ENCODE measurements at regions not wholly inside any gene's neighbourhood (a gene's known extent, or its start where the extent isn't known, plus 50 kb on each side); places are given as distances from the start of the nearest gene placed in this dataset.

DNA sequence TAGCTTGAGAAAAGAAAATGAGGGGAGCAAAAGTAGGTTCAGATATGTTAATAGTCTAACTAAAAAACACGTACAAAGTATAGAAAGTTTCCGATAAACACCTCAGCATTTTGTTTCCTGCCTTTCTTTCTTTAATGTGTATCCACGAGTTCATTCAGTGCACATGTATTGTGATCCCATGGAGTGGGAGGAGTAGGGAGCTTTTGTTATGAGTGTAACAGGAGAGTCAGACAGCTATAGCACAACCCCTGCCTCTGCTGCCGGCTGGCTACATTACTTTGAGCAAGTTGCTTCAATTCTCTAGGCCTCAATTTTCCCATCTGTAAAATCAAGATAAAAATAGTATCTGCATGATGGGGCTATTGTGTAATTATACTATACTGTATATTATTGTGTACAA, 249.2 kb upstream of the FIGN start:
- DNase-seq (no peak), ATAC-seq (ENCODE audit: low read depth) (no peak)
- Histone ChIP-seq H3K56ac (ENCODE audit: extremely low read depth, insufficient read depth, low read length) (no peak overlapping the region), H3K79me1 (ENCODE audit: low read depth in 1 of 2, low read length in 2 of 2) (no peaks in the 10 kb centered on the region), H3K27me3 (ENCODE audit: control insufficient read depth, insufficient read depth, low read length) (no peaks in the 10 kb centered on the region), H4K91ac (ENCODE audit: insufficient read depth, low read depth, low read length) (no peak overlapping the region), H3K4me2 (ENCODE audit: low read depth, low read length) (no peak overlapping the region), H3K4me3 (ENCODE audit: insufficient read depth, low read depth, low read length) (no peak overlapping the region), H3K9me1 (ENCODE audit: insufficient read depth, low read length) (no peaks in the 10 kb centered on the region), H4K5ac (ENCODE audit: low read depth, low read length) (no peak overlapping the region), H3K9me3 (ENCODE audit: control insufficient read depth, insufficient read depth, low read length) (0 out of 2 replicates have a peak, but pooled peaks cover 2% of the 10 kb centered on the region), H4K20me1 (ENCODE audit: insufficient read depth, low read length) (no peaks in the 10 kb centered on the region), H3K18ac (ENCODE audit: low read depth, low read length) (no peak overlapping the region), H2AK9ac (replicated peaks; ENCODE audit: low read depth, low read length, poor library complexity) (no peak overlapping the region), H3K4me1 (ENCODE audit: control insufficient read depth, insufficient read depth, low read length) (no peaks in the 10 kb centered on the region), H2AFZ (replicated peaks; ENCODE audit: low read length, poor library complexity) (no peak overlapping the region), H3K23ac (ENCODE audit: low read depth, low read length) (no peak overlapping the region), H3K14ac (replicated peaks; ENCODE audit: low read depth, low read length) (no peak overlapping the region), H2BK20ac (ENCODE audit: low read depth, low read length) (no peak overlapping the region), H2BK120ac (ENCODE audit: low read depth, low read length) (no peak overlapping the region), H3K4ac (ENCODE audit: low read depth, low read length) (no peak overlapping the region), H3K27ac (ENCODE audit: insufficient read depth, low read length) (no peak overlapping the region), H2BK15ac (ENCODE audit: low read depth, low read length) (no peak overlapping the region), H2AK5ac (ENCODE audit: low read depth, low read length) (no peak overlapping the region), H2BK5ac (ENCODE audit: low read depth, low read length, poor library complexity, severe bottlenecking) (no peak overlapping the region), H4K8ac (ENCODE audit: low read depth in 2 of 2, low read length in 2 of 2) (no peak overlapping the region), H3K36me3 (ENCODE audit: control insufficient read depth, insufficient read depth, low read length) (no peaks in the 10 kb centered on the region), H3K9ac (ENCODE audit: low read depth, low read length) (no peak overlapping the region)
- TF ChIP-seq POLR2A (IDR thresholded peaks at IDR 0.05; ENCODE audit: low read depth, low read length) (no peak), MAFK (IDR thresholded peaks at IDR 0.05; ENCODE audit: low read depth, low read length) (no peak), NFE2L2 (IDR thresholded peaks at IDR 0.05; ENCODE audit: low read depth, low read length) (no peak), USF2 (IDR thresholded peaks at IDR 0.05; ENCODE audit: low read depth, low read length) (no peak), CEBPB (IDR thresholded peaks at IDR 0.05; ENCODE audit: low read depth, low read length) (no peak), RAD21 (IDR thresholded peaks at IDR 0.05; ENCODE audit: low read length) (no peak), CHD1 (IDR thresholded peaks at IDR 0.05; ENCODE audit: low read depth, low read length) (no peak), MAZ (IDR thresholded peaks at IDR 0.05; ENCODE audit: borderline replicate concordance, low read depth, low read length) (no peak), RCOR1 (IDR thresholded peaks at IDR 0.05; ENCODE audit: insufficient replicate concordance, low read length) (no peak), BHLHE40 (IDR thresholded peaks at IDR 0.05; ENCODE audit: low read depth, low read length) (no peak), MXI1 (IDR thresholded peaks at IDR 0.05; ENCODE audit: borderline replicate concordance, low read depth, low read length) (no peak), RFX5 (IDR thresholded peaks at IDR 0.05; ENCODE audit: low read depth, low read length) (no peak), FOS (IDR thresholded peaks at IDR 0.05; ENCODE audit: low read depth, low read length) (no peak), SMC3 (IDR thresholded peaks at IDR 0.05; ENCODE audit: low read depth, low read length) (no peak)
- TF ChIP-seq, protein P1, sequence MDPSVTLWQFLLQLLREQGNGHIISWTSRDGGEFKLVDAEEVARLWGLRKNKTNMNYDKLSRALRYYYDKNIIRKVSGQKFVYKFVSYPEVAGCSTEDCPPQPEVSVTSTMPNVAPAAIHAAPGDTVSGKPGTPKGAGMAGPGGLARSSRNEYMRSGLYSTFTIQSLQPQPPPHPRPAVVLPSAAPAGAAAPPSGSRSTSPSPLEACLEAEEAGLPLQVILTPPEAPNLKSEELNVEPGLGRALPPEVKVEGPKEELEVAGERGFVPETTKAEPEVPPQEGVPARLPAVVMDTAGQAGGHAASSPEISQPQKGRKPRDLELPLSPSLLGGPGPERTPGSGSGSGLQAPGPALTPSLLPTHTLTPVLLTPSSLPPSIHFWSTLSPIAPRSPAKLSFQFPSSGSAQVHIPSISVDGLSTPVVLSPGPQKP (IDR thresholded peaks at IDR 0.05; ENCODE audit: borderline replicate concordance, low read depth, low read length): no peak
- TF ChIP-seq, protein P2, sequence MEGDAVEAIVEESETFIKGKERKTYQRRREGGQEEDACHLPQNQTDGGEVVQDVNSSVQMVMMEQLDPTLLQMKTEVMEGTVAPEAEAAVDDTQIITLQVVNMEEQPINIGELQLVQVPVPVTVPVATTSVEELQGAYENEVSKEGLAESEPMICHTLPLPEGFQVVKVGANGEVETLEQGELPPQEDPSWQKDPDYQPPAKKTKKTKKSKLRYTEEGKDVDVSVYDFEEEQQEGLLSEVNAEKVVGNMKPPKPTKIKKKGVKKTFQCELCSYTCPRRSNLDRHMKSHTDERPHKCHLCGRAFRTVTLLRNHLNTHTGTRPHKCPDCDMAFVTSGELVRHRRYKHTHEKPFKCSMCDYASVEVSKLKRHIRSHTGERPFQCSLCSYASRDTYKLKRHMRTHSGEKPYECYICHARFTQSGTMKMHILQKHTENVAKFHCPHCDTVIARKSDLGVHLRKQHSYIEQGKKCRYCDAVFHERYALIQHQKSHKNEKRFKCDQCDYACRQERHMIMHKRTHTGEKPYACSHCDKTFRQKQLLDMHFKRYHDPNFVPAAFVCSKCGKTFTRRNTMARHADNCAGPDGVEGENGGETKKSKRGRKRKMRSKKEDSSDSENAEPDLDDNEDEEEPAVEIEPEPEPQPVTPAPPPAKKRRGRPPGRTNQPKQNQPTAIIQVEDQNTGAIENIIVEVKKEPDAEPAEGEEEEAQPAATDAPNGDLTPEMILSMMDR (conservative IDR thresholded peaks at IDR 0.05; ENCODE audit: low read depth, low read length): no peak
- BruUV-seq (replicated peaks): no TSS peak
- no CpG with 5 or more reads among the region's 4 CpGs for WGBS, 2 experiments (ENCODE audit: extremely low coverage in 2 of 2, insufficient read length in 1 of 2)
- ChIA-PET CTCF (no interaction called here), POLR2A (ENCODE audit: unreplicated experiment) (no interaction called here)
- dilution Hi-C loops (cut with HindIII; ENCODE audit: low sequenced_read_pairs, unreplicated experiment): no loop called here
- in situ Hi-C loops (cut with MboI; ENCODE audit: low sequenced_read_pairs): no loop called here
- intact Hi-C loops (cut with micrococcal nuclease): no loop called here

Data from IMR-90 (cell line).